ENCODE measurements at regions not wholly inside any gene's neighbourhood (a gene's known extent, or its start where the extent isn't known, plus 50 kb on each side); places are given as distances from the start of the nearest gene placed in this dataset.
A peak's percentile ranks its signal among the peaks of the same experiment; 100 is the strongest.

DNA sequence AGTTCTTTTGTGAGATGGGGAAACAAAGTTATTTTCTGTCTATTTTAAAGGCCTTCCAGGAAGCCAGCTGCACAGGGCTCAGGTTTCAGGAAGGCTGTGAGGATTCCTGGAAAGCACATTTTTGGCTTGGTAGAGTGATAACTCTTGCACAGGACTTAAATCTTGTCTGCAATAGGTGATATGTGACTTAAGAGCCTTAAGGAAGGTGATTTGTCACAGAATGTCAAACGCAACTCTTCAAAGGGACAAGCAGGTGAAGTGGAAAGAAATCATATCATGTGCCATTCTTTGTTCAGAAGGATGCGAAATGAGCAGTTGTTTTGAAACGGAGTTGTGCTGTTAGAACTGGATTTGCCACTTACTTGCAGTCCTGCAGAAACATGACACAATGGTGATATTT is 459.3 kb downstream of the MAT2B start:
- no peak overlapping the region for H2BK12ac ChIP-seq (ENCODE audit: low read length in 2 of 2)
- no peak overlapping the region for H2AK5ac ChIP-seq (ENCODE audit: low read length, severe bottlenecking)
- H3K27me3 ChIP-seq (ENCODE audit: control insufficient read depth in 1 of 2, insufficient read depth in 1 of 2, low read length in 2 of 2) = no peaks in the 10 kb centered on the region
- no peak overlapping the region for H3K18ac ChIP-seq (ENCODE audit: low read depth in 1 of 2, low read length in 2 of 2)
- no peaks in the 10 kb centered on the region for H3K9me3 ChIP-seq (ENCODE audit: control insufficient read depth, low read length)
- H3K4ac ChIP-seq (ENCODE audit: low read depth in 1 of 2, low read length in 2 of 2) = no peak overlapping the region
- H3K4me3 ChIP-seq (ENCODE audit: insufficient read depth in 1 of 2, low read depth in 1 of 2, low read length in 2 of 2) = no peak overlapping the region
- no peaks in the 10 kb centered on the region for H3K4me1 ChIP-seq (ENCODE audit: control insufficient read depth, insufficient read depth, low read depth, low read length)
- H3K79me1 ChIP-seq (replicated peaks; ENCODE audit: low read length, poor library complexity, severe bottlenecking) = no peaks in the 10 kb centered on the region
- H3K23ac ChIP-seq (ENCODE audit: low read length in 2 of 2) = no peak overlapping the region
- no peak overlapping the region for H4K8ac ChIP-seq (ENCODE audit: low read length)
- DNase-seq = peak; percentile 3
- H3K4me2 ChIP-seq (ENCODE audit: low read length, poor library complexity, severe bottlenecking) = no peak overlapping the region
- H4K91ac ChIP-seq (ENCODE audit: low read length) = no peak overlapping the region
- no peaks in the 10 kb centered on the region for H3K36me3 ChIP-seq (ENCODE audit: control insufficient read depth in 1 of 2, insufficient read depth in 2 of 2, low read depth in 1 of 2, low read length in 2 of 2)
- H3K14ac ChIP-seq (ENCODE audit: low read length in 2 of 2) = no peak overlapping the region
- H3K27ac ChIP-seq (ENCODE audit: low read length, poor library complexity, severe bottlenecking) = no peak overlapping the region
- H2AFZ ChIP-seq (ENCODE audit: low read depth, low read length) = no peak overlapping the region
- no peak overlapping the region for H2BK5ac ChIP-seq (ENCODE audit: low read depth, low read length, poor library complexity, severe bottlenecking)
- H2BK15ac ChIP-seq (ENCODE audit: low read depth, poor library complexity, severe bottlenecking) = no peak overlapping the region
- H2BK120ac ChIP-seq (ENCODE audit: low read depth, low read length) = no peak overlapping the region
- H3K9ac ChIP-seq (ENCODE audit: low read length) = no peak overlapping the region
- 95% methylated on average over 3 of the region's 3 CpGs for WGBS

DNA sequence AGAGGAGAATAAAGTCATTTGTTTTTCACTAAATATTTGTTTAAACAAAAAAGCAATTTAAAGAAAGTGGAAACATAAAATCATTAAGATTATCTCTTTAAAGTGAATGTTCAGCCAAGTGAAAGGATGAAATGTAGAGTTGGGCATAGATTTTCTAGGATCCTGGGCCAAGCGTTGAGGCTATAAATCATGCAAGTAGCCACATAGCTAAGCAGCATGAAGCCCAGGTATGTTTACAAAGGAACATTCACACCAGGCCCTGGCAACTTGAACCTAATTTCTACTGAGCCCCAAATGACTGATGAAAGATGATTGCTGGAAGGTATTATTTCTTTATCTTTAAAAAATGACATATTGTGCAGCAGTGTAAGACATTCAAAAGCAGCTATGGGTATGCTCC is 461.8 kb downstream of the MAT2B start:
- 63% methylated on average over 1 of the region's 1 CpG for WGBS
- Histone ChIP-seq H3K4me2 (ENCODE audit: low read length, poor library complexity, severe bottlenecking) (no peak overlapping the region), H2AK5ac (ENCODE audit: low read length, severe bottlenecking) (no peak overlapping the region)

DNA sequence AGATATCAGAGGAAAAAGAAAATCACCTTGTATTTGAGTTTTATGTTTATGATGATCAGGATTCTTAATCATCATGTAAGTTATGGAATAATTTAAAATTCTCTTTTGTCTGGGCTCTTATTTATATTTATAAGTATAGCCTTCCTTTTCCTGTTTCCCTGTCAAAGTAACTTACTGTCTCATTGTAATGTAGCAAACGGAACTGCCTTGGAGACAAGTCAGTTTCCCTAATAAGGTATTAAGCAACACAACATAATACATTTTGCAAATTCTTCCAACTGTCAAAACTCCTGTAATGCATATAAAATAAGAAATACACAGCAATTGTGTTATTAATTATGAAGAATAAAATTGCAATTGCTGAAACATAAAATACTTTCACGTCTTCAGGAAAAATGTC is 463.2 kb downstream of the MAT2B start:
- Histone ChIP-seq H3K9ac (ENCODE audit: low read length) (no peak overlapping the region), H3K4me3 (ENCODE audit: insufficient read depth in 1 of 2, low read depth in 1 of 2, low read length in 2 of 2) (no peak overlapping the region), H3K18ac (ENCODE audit: low read depth in 1 of 2, low read length in 2 of 2) (no peak overlapping the region), H3K4me1 (ENCODE audit: control insufficient read depth, insufficient read depth, low read depth, low read length) (no peaks in the 10 kb centered on the region), H3K36me3 (ENCODE audit: control insufficient read depth in 1 of 2, insufficient read depth in 2 of 2, low read depth in 1 of 2, low read length in 2 of 2) (no peaks in the 10 kb centered on the region), H4K8ac (ENCODE audit: low read length) (no peak overlapping the region), H2AK5ac (ENCODE audit: low read length, severe bottlenecking) (no peak overlapping the region), H2BK120ac (ENCODE audit: low read depth, low read length) (no peak overlapping the region), H3K4me2 (ENCODE audit: low read length, poor library complexity, severe bottlenecking) (no peak overlapping the region), H3K27ac (ENCODE audit: low read length, poor library complexity, severe bottlenecking) (no peak overlapping the region), H2AFZ (ENCODE audit: low read depth, low read length) (no peak overlapping the region), H3K23ac (ENCODE audit: low read length in 2 of 2) (no peak overlapping the region), H2BK12ac (ENCODE audit: low read length in 2 of 2) (no peak overlapping the region), H2BK5ac (ENCODE audit: low read depth, low read length, poor library complexity, severe bottlenecking) (no peak overlapping the region), H3K9me3 (ENCODE audit: control insufficient read depth, low read length) (no peaks in the 10 kb centered on the region), H3K27me3 (ENCODE audit: control insufficient read depth in 1 of 2, insufficient read depth in 1 of 2, low read length in 2 of 2) (no peaks in the 10 kb centered on the region), H3K4ac (ENCODE audit: low read depth in 1 of 2, low read length in 2 of 2) (no peak overlapping the region), H2BK15ac (ENCODE audit: low read depth, poor library complexity, severe bottlenecking) (no peak overlapping the region), H3K79me1 (replicated peaks; ENCODE audit: low read length, poor library complexity, severe bottlenecking) (no peaks in the 10 kb centered on the region), H3K14ac (ENCODE audit: low read length in 2 of 2) (no peak overlapping the region), H4K91ac (ENCODE audit: low read length) (no peak overlapping the region)
- WGBS = 75% methylated on average over 1 of the region's 2 CpGs
- no peak for DNase-seq

More for the DNA sequence above, 461.8 kb downstream of the MAT2B start:
- Histone ChIP-seq H3K18ac (ENCODE audit: low read depth in 1 of 2, low read length in 2 of 2) (no peak overlapping the region), H3K23ac (ENCODE audit: low read length in 2 of 2) (no peak overlapping the region), H3K4me3 (ENCODE audit: insufficient read depth in 1 of 2, low read depth in 1 of 2, low read length in 2 of 2) (no peak overlapping the region), H3K27me3 (ENCODE audit: control insufficient read depth in 1 of 2, insufficient read depth in 1 of 2, low read length in 2 of 2) (no peaks in the 10 kb centered on the region), H4K8ac (ENCODE audit: low read length) (no peak overlapping the region), H2BK5ac (ENCODE audit: low read depth, low read length, poor library complexity, severe bottlenecking) (no peak overlapping the region), H2BK15ac (ENCODE audit: low read depth, poor library complexity, severe bottlenecking) (no peak overlapping the region), H3K4me1 (ENCODE audit: control insufficient read depth, insufficient read depth, low read depth, low read length) (no peaks in the 10 kb centered on the region), H2BK12ac (ENCODE audit: low read length in 2 of 2) (no peak overlapping the region), H3K27ac (ENCODE audit: low read length, poor library complexity, severe bottlenecking) (no peak overlapping the region), H4K91ac (ENCODE audit: low read length) (no peak overlapping the region), H3K14ac (ENCODE audit: low read length in 2 of 2) (no peak overlapping the region), H3K36me3 (ENCODE audit: control insufficient read depth in 1 of 2, insufficient read depth in 2 of 2, low read depth in 1 of 2, low read length in 2 of 2) (no peaks in the 10 kb centered on the region), H3K4ac (ENCODE audit: low read depth in 1 of 2, low read length in 2 of 2) (no peak overlapping the region), H3K79me1 (replicated peaks; ENCODE audit: low read length, poor library complexity, severe bottlenecking) (no peaks in the 10 kb centered on the region), H3K9ac (ENCODE audit: low read length) (no peak overlapping the region), H3K9me3 (ENCODE audit: control insufficient read depth, low read length) (no peaks in the 10 kb centered on the region), H2BK120ac (ENCODE audit: low read depth, low read length) (no peak overlapping the region), H2AFZ (ENCODE audit: low read depth, low read length) (no peak overlapping the region)
- no peak for DNase-seq

DNA sequence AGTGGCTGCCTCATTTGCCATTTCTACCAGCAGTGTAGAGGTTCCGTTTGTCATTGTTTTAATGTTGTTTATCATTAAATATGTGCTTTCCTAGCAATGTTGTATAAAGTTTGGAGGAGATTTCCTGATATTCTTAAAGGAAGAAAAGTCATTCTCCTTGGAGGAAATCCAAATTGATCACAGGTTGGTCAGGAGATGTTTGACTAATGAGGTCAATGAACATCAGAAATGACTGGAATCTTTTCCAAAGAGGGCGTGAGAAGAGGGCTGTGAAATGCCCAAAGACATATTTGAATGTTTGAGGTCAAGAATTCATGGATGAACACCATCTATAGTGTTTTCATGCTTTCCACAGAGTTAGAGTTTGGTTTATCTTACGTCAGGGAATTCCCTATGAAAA is 471.3 kb downstream of the MAT2B start:
- H4K91ac ChIP-seq (ENCODE audit: low read length) = no peak overlapping the region
- no peak overlapping the region for H3K23ac ChIP-seq (ENCODE audit: low read length in 2 of 2)
- H3K9me3 ChIP-seq (ENCODE audit: control insufficient read depth, low read length) = no peaks in the 10 kb centered on the region
- no peak overlapping the region for H3K14ac ChIP-seq (ENCODE audit: low read length in 2 of 2)
- H3K4ac ChIP-seq (ENCODE audit: low read depth in 1 of 2, low read length in 2 of 2) = no peak overlapping the region
- DNase-seq = no peak
- WGBS = 73% methylated on average over 2 of the region's 3 CpGs
- H2AK5ac ChIP-seq (ENCODE audit: low read length, severe bottlenecking) = no peak overlapping the region
- no peak overlapping the region for H2BK120ac ChIP-seq (ENCODE audit: low read depth, low read length)
- H3K4me3 ChIP-seq (ENCODE audit: insufficient read depth in 1 of 2, low read depth in 1 of 2, low read length in 2 of 2) = no peak overlapping the region
- H3K18ac ChIP-seq (ENCODE audit: low read depth in 1 of 2, low read length in 2 of 2) = no peak overlapping the region
- no peaks in the 10 kb centered on the region for H3K79me1 ChIP-seq (replicated peaks; ENCODE audit: low read length, poor library complexity, severe bottlenecking)
- no peak overlapping the region for H3K9ac ChIP-seq (ENCODE audit: low read length)
- no peak overlapping the region for H2AFZ ChIP-seq (ENCODE audit: low read depth, low read length)
- H3K4me1 ChIP-seq (ENCODE audit: control insufficient read depth, insufficient read depth, low read depth, low read length) = no peaks in the 10 kb centered on the region
- no peak overlapping the region for H3K27ac ChIP-seq (ENCODE audit: low read length, poor library complexity, severe bottlenecking)
- no peak overlapping the region for H2BK5ac ChIP-seq (ENCODE audit: low read depth, low read length, poor library complexity, severe bottlenecking)
- H2BK12ac ChIP-seq (ENCODE audit: low read length in 2 of 2) = no peak overlapping the region
- no peak overlapping the region for H4K8ac ChIP-seq (ENCODE audit: low read length)
- no peaks in the 10 kb centered on the region for H3K36me3 ChIP-seq (ENCODE audit: control insufficient read depth in 1 of 2, insufficient read depth in 2 of 2, low read depth in 1 of 2, low read length in 2 of 2)
- no peak overlapping the region for H2BK15ac ChIP-seq (ENCODE audit: low read depth, poor library complexity, severe bottlenecking)
- H3K27me3 ChIP-seq (ENCODE audit: control insufficient read depth in 1 of 2, insufficient read depth in 1 of 2, low read length in 2 of 2) = no peaks in the 10 kb centered on the region
- H3K4me2 ChIP-seq (ENCODE audit: low read length, poor library complexity, severe bottlenecking) = no peak overlapping the region
